ENCODE measurements at regions not wholly inside any gene's neighbourhood (a gene's known extent, or its start where the extent isn't known, plus 50 kb on each side); places are given as distances from the start of the nearest gene placed in this dataset.

DNA sequence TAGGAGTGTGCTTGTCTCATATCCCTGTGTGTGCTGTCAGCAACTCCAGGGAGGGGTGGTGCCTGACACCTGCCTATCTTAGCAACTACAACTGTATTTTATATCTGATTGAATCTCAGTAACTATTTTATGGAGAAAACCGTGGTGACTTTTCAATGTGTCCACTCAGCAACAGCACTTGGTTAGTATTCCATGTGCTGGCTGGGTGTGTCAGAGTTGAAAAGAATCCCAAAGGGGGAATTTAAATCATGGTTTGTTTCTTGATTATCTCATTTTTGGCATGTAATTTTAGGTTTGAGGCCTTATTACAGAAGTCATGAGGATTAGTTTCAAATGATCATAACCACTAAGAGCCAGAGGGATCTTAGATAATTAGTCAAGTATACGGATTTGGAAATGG, 425.7 kb upstream of the FZD8 start:
- no peaks in the 10 kb centered on the region for H3K36me3 ChIP-seq (ENCODE audit: insufficient read depth, low read length)
- H4K20me1 ChIP-seq (ENCODE audit: insufficient read depth, low read length, poor library complexity, severe bottlenecking): no peaks in the 10 kb centered on the region
- no peaks in the 10 kb centered on the region for H3K79me2 ChIP-seq (ENCODE audit: insufficient read depth, low read length)
- no peak overlapping the region for H2AFZ ChIP-seq (ENCODE audit: low read length)
- no peaks in the 10 kb centered on the region for H3K9me2 ChIP-seq (replicated peaks; ENCODE audit: low read depth, low read length)
- H3K9me3 ChIP-seq (ENCODE audit: insufficient read depth, low read depth, low read length): peaks cover 8% of the 10 kb centered on the region; the same call in 1 of the 2 replicates
- no peaks in the 10 kb centered on the region for H3K4me1 ChIP-seq (ENCODE audit: insufficient read depth, low read length, poor library complexity, severe bottlenecking)
- H3K9ac ChIP-seq (ENCODE audit: low read depth, low read length, poor library complexity, severe bottlenecking): no peak overlapping the region
- no peak overlapping the region for H3K4me3 ChIP-seq (ENCODE audit: low read length, poor library complexity, severe bottlenecking)
- TF ChIP-seq, protein P1, sequence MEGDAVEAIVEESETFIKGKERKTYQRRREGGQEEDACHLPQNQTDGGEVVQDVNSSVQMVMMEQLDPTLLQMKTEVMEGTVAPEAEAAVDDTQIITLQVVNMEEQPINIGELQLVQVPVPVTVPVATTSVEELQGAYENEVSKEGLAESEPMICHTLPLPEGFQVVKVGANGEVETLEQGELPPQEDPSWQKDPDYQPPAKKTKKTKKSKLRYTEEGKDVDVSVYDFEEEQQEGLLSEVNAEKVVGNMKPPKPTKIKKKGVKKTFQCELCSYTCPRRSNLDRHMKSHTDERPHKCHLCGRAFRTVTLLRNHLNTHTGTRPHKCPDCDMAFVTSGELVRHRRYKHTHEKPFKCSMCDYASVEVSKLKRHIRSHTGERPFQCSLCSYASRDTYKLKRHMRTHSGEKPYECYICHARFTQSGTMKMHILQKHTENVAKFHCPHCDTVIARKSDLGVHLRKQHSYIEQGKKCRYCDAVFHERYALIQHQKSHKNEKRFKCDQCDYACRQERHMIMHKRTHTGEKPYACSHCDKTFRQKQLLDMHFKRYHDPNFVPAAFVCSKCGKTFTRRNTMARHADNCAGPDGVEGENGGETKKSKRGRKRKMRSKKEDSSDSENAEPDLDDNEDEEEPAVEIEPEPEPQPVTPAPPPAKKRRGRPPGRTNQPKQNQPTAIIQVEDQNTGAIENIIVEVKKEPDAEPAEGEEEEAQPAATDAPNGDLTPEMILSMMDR (conservative IDR thresholded peaks at IDR 0.05; ENCODE audit: low read length): no peak
- TF ChIP-seq EZH2phosphoT487 (IDR thresholded peaks at IDR 0.05; ENCODE audit: borderline replicate concordance): no peak
- H3K4me2 ChIP-seq (ENCODE audit: low read depth, low read length, poor library complexity, severe bottlenecking): no peak overlapping the region
- H3K27me3 ChIP-seq (ENCODE audit: insufficient read depth, low read length, poor library complexity, severe bottlenecking): no peaks in the 10 kb centered on the region
- H3F3A ChIP-seq (ENCODE audit: low read depth): no peaks in the 10 kb centered on the region

GRCh38 chr10:36066850-36067249, 424.8 kb upstream of the FZD8 start:
- Histone ChIP-seq H3K27me3 (ENCODE audit: insufficient read depth, low read length, poor library complexity, severe bottlenecking) (no peaks in the 10 kb centered on the region), H3K4me1 (ENCODE audit: insufficient read depth, low read length, poor library complexity, severe bottlenecking) (no peaks in the 10 kb centered on the region), H3F3A (ENCODE audit: low read depth) (no peaks in the 10 kb centered on the region), H3K9ac (ENCODE audit: low read depth, low read length, poor library complexity, severe bottlenecking) (no peak overlapping the region), H3K4me3 (ENCODE audit: low read length, poor library complexity, severe bottlenecking) (no peak overlapping the region), H3K9me2 (replicated peaks; ENCODE audit: low read depth, low read length) (no peaks in the 10 kb centered on the region), H3K9me3 (ENCODE audit: insufficient read depth, low read depth, low read length) (peaks cover 8% of the 10 kb centered on the region; the same call in 1 of the 2 replicates), H3K36me3 (ENCODE audit: insufficient read depth, low read length) (no peaks in the 10 kb centered on the region), H3K4me2 (ENCODE audit: low read depth, low read length, poor library complexity, severe bottlenecking) (no peak overlapping the region), H4K20me1 (ENCODE audit: insufficient read depth, low read length, poor library complexity, severe bottlenecking) (no peaks in the 10 kb centered on the region), H3K79me2 (ENCODE audit: insufficient read depth, low read length) (no peaks in the 10 kb centered on the region), H2AFZ (ENCODE audit: low read length) (no peak overlapping the region)
- TF ChIP-seq, protein P1 (conservative IDR thresholded peaks at IDR 0.05; ENCODE audit: low read length): no peak
- no peak for TF ChIP-seq EZH2phosphoT487 (IDR thresholded peaks at IDR 0.05; ENCODE audit: borderline replicate concordance)

DNA sequence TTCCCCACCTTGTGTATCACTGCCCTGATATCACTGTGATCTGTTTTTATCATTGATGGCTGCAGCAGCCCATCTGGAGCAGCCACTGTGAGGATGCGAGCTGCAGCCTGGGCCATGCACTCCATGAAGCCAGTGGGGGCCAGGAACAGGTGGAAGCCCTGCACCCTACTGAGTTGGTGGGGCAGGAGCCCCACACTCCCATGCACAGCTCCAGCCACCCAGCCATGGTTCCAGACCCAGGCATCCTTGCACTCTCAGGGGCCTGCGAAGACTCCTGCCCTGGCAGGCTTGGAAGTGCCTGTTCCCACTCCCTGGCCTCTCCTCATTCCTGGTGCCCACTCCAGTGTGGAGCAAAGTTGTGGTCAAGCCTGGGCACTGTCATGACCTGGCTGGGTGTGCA, 424.0 kb upstream of the FZD8 start:
- no peak overlapping the region for H2AFZ ChIP-seq (ENCODE audit: low read length)
- H3K4me2 ChIP-seq (ENCODE audit: low read depth, low read length, poor library complexity, severe bottlenecking): no peak overlapping the region
- no peaks in the 10 kb centered on the region for H3F3A ChIP-seq (ENCODE audit: low read depth)
- no peaks in the 10 kb centered on the region for H3K4me1 ChIP-seq (ENCODE audit: insufficient read depth, low read length, poor library complexity, severe bottlenecking)
- no peaks in the 10 kb centered on the region for H3K36me3 ChIP-seq (ENCODE audit: insufficient read depth, low read length)
- no peaks in the 10 kb centered on the region for H3K27me3 ChIP-seq (ENCODE audit: insufficient read depth, low read length, poor library complexity, severe bottlenecking)
- H3K9me2 ChIP-seq (replicated peaks; ENCODE audit: low read depth, low read length): no peaks in the 10 kb centered on the region
- H3K79me2 ChIP-seq (ENCODE audit: insufficient read depth, low read length): no peaks in the 10 kb centered on the region
- H3K4me3 ChIP-seq (ENCODE audit: low read length, poor library complexity, severe bottlenecking): no peak overlapping the region
- TF ChIP-seq, protein P1 (conservative IDR thresholded peaks at IDR 0.05; ENCODE audit: low read length): no peak
- TF ChIP-seq EZH2phosphoT487 (IDR thresholded peaks at IDR 0.05; ENCODE audit: borderline replicate concordance): no peak
- peaks cover 8% of the 10 kb centered on the region; the same call in 1 of the 2 replicates for H3K9me3 ChIP-seq (ENCODE audit: insufficient read depth, low read depth, low read length)
- H3K9ac ChIP-seq (ENCODE audit: low read depth, low read length, poor library complexity, severe bottlenecking): no peak overlapping the region
- no peaks in the 10 kb centered on the region for H4K20me1 ChIP-seq (ENCODE audit: insufficient read depth, low read length, poor library complexity, severe bottlenecking)

Measured in Loucy (cell line).